OCI-LY7 (cell line): ENCODE measurements at regions not wholly inside any gene's neighbourhood (a gene's known extent, or its start where the extent isn't known, plus 50 kb on each side); places are given as distances from the start of the nearest gene placed in this dataset.

Experiments
- BruUV-seq: library from RNA; stranded (reverse); fragments of 400-500 nt; replicated peaks from 2 replicates; lab custom pipeline; 2021; lab: Mats Ljungman, UMichigan
- CTCF ChIA-PET: fragments of 300-600 bp; sonication (Branson Sonifier 250); formaldehyde crosslinking; loops from one replicate; lab custom pipeline; 2022; ENCODE audit warnings: antibody characterized with exemption; ENCODE audit not compliant: unreplicated experiment; lab: Charles Lee
- POLR2A ChIA-PET: fragments of 300-600 bp; sonication (Branson Sonifier 250); formaldehyde crosslinking; loops from one replicate; lab custom pipeline; 2022; ENCODE audit warnings: antibody characterized with exemption; lab: Charles Lee
- DNase-seq: peaks from one replicate; pipeline ENCODE4 v3.0.0-alpha.2; 2015; ENCODE audit warnings: low spot score
- H2AFZ ChIP-seq: fragments of 200-600 bp; sonication (generic), shearing (Covaris generic); 2 replicates; pipeline ENCODE4 v1.6.1; 2014; ENCODE audit warnings: mild to moderate bottlenecking, antibody characterized with exemption, low read length, moderate library complexity
- H3K27ac ChIP-seq: fragments of 200-600 bp; sonication (generic); 2 replicates; pipeline ENCODE4 v1.5.1; 2014; ENCODE audit warnings: mixed run types, low read depth, mild to moderate bottlenecking, moderate library complexity, low read length, inconsistent platforms; ENCODE audit not compliant: poor library complexity, severe bottlenecking
- H3K36me3 ChIP-seq: fragments of 200-600 bp; sonication (generic); 2 replicates; pipeline ENCODE4 v1.6.1; 2014; ENCODE audit warnings: mild to moderate bottlenecking, antibody characterized with exemption, low read length, moderate library complexity, mixed read lengths; ENCODE audit not compliant: insufficient read depth
- H3K4me1 ChIP-seq: fragments of 200-600 bp; sonication (generic); 2 replicates; pipeline ENCODE4 v1.5.1; 2014; ENCODE audit warnings: mild to moderate bottlenecking, low read length; ENCODE audit not compliant: insufficient read depth, poor library complexity, severe bottlenecking
- H3K4me2 ChIP-seq: fragments of 200-600 bp; sonication (generic); 2 replicates; pipeline ENCODE4 v1.6.1; 2014; ENCODE audit warnings: mild to moderate bottlenecking, low read length
- H3K4me3 ChIP-seq: fragments of 200-600 bp; sonication (generic); 2 replicates; pipeline ENCODE4 v1.5.1; 2014; ENCODE audit warnings: mild to moderate bottlenecking, low read depth, low read length; ENCODE audit not compliant: poor library complexity, severe bottlenecking
- H3K79me2 ChIP-seq: fragments of 200-600 bp; sonication (generic); 2 replicates; pipeline ENCODE4 v1.6.1; 2016; ENCODE audit warnings: low read depth, mild to moderate bottlenecking, low read length, moderate library complexity, mixed read lengths; ENCODE audit not compliant: insufficient read depth
- H3K9me2 ChIP-seq: fragments of 200-600 bp; sonication (generic); 2 replicates; pipeline ENCODE4 v1.6.1; 2016; ENCODE audit warnings: mild to moderate bottlenecking, low read length, mixed read lengths; ENCODE audit not compliant: insufficient read depth
- H3K9me3 ChIP-seq: fragments of 200-600 bp; sonication (generic); 2 replicates; pipeline ENCODE4 v1.6.1; 2014; ENCODE audit warnings: mild to moderate bottlenecking, mixed run types, low read length, mixed read lengths
- H4K20me1 ChIP-seq: fragments of 200-600 bp; sonication (generic); 2 replicates; pipeline ENCODE4 v1.6.1; 2014; ENCODE audit warnings: mild to moderate bottlenecking, antibody characterized with exemption, low read length, moderate library complexity, mixed read lengths; ENCODE audit not compliant: insufficient read depth
- CTCF ChIP-seq: fragments of 200-600 bp; sonication (generic); conservative IDR thresholded peaks from 2 replicates; pipeline ENCODE4 v1.5.1; 2014; ENCODE audit warnings: mild to moderate bottlenecking, antibody characterized with exemption, low read length, moderate library complexity, mixed read lengths
- EZH2phosphoT487 ChIP-seq: fragments of 200-600 bp; sonication (generic); IDR thresholded peaks from 2 replicates; pipeline ENCODE4 v1.6.1; 2018; ENCODE audit warnings: low read depth, borderline replicate concordance, mild to moderate bottlenecking, mixed run types, antibody characterized with exemption, low read length, moderate library complexity, mixed read lengths
- intact Hi-C: fragments of 100-400 bp; cut with micrococcal nuclease; formaldehyde crosslinking; loops from one replicate; pipeline ENCODE4 v1.10.0; 2022; ENCODE audit not compliant: unreplicated experiment

- no TSS peak for BruUV-seq
- H3K4me3 ChIP-seq, result no peak overlapping the region
- no peaks in the 10 kb centered on the region for H3K36me3 ChIP-seq
- no peaks in the 10 kb centered on the region for H3K4me1 ChIP-seq
- H3K79me2 ChIP-seq, result no peaks in the 10 kb centered on the region
- DNase-seq, result no peak
- H2AFZ ChIP-seq, result no peak overlapping the region
- TF ChIP-seq EZH2phosphoT487 (no peak), CTCF (no peak)
- intact Hi-C loops, result no loop called here
- no peaks in the 10 kb centered on the region for H3K9me2 ChIP-seq
- H4K20me1 ChIP-seq, result no peaks in the 10 kb centered on the region
- H3K9me3 ChIP-seq, result peaks cover 7% of the 10 kb centered on the region; the same call in 1 of the 2 replicates
- ChIA-PET POLR2A (interaction anchor here (0.6 to 1.3 kb wide), 11 partner anchors 10 to 1661 kb away, joined by 3 to 7 read pairs (median 3); no protein-coding TSS in a partner anchor), CTCF (interaction anchor here (1.1 kb wide), 1 partner anchor 8 kb away, joined by 3 read pairs; no protein-coding TSS in a partner anchor)
- no peak overlapping the region for H3K4me2 ChIP-seq
- H3K27ac ChIP-seq, result no peak overlapping the region
These were observed 239.5 kb upstream of the MAP3K1 start for GRCh38 chr5:56575821-56576220.

GRCh38 chr5:56574778-56575177 lies 240.6 kb upstream of the MAP3K1 start:
- CTCF ChIA-PET, result no interaction called here
- H4K20me1 ChIP-seq, result no peaks in the 10 kb centered on the region
- H3K79me2 ChIP-seq, result no peaks in the 10 kb centered on the region
- no peaks in the 10 kb centered on the region for H3K4me1 ChIP-seq
- H3K4me3 ChIP-seq, result no peak overlapping the region
- peaks cover 7% of the 10 kb centered on the region; the same call in 1 of the 2 replicates for H3K9me3 ChIP-seq
- H3K36me3 ChIP-seq, result no peaks in the 10 kb centered on the region
- BruUV-seq, result no TSS peak
- POLR2A ChIA-PET, result no interaction called here
- intact Hi-C loops, result no loop called here
- H3K27ac ChIP-seq, result no peak overlapping the region
- no peak overlapping the region for H2AFZ ChIP-seq
- no peaks in the 10 kb centered on the region for H3K9me2 ChIP-seq
- TF ChIP-seq EZH2phosphoT487, result no peak
- TF ChIP-seq CTCF, result no peak
- DNase-seq, result no peak
- H3K4me2 ChIP-seq, result no peak overlapping the region

- no peak for DNase-seq
- Histone ChIP-seq H3K36me3 (no peaks in the 10 kb centered on the region), H3K27ac (no peak overlapping the region), H4K20me1 (no peaks in the 10 kb centered on the region), H3K4me3 (no peak overlapping the region), H3K4me2 (no peak overlapping the region), H3K4me1 (peaks cover 28% of the 10 kb centered on the region), H3K9me2 (no peaks in the 10 kb centered on the region), H2AFZ (no peak overlapping the region), H3K9me3 (peaks cover 7% of the 10 kb centered on the region; the same call in 1 of the 2 replicates), H3K79me2 (no peaks in the 10 kb centered on the region)
- ChIA-PET POLR2A (interaction anchor here (1.1 kb wide), 1 partner anchor 19 kb away, joined by 3 read pairs; no protein-coding TSS in a partner anchor), CTCF (no interaction called here)
- BruUV-seq, result no TSS peak
- TF ChIP-seq CTCF (no peak), EZH2phosphoT487 (no peak)
- intact Hi-C loops, result loop anchor here (5.0 kb wide), 1 partner anchor 248 kb away; the partner anchor contains the start of gene MAP3K1
These were observed 245.8 kb upstream of the MAP3K1 start for GRCh38 chr5:56569566-56569965.
